ENCODE measurements at regions not wholly inside any gene's neighbourhood (a gene's known extent, or its start where the extent isn't known, plus 50 kb on each side); places are given as distances from the start of the nearest gene placed in this dataset.
"Not testable (repeated sequence)": the region's sequence is repeated elsewhere in the genome, so short reads cannot be mapped to it uniquely, and the experiment has no call there.

- TF ChIP-seq CTCF (IDR thresholded peaks at IDR 0.05; ENCODE audit: low read depth, low read length) = no peak
- DNase-seq (ENCODE audit: extremely low read depth, low read depth) = no peak
Measured at GRCh38 chr10:3919709-3920308, 134.8 kb upstream of the KLF6 start.

- DNase-seq (ENCODE audit: extremely low read depth, low read depth) = not testable (repeated sequence)
Measured at GRCh38 chr10:3917392-3917791, 132.4 kb upstream of the KLF6 start.

GRCh38 chr10:3914733-3915132 is 129.7 kb upstream of the KLF6 start:
- DNase-seq (ENCODE audit: extremely low read depth, low read depth) = no peak
- TF ChIP-seq CTCF (IDR thresholded peaks at IDR 0.05; ENCODE audit: low read depth, low read length) = no peak

- no peak for TF ChIP-seq CTCF (IDR thresholded peaks at IDR 0.05; ENCODE audit: low read depth, low read length)
- no peak for DNase-seq (ENCODE audit: extremely low read depth, low read depth)
Measured at GRCh38 chr10:3911713-3912442, 126.9 kb upstream of the KLF6 start.

- DNase-seq (ENCODE audit: extremely low read depth, low read depth) = no peak
- no peak for TF ChIP-seq CTCF (IDR thresholded peaks at IDR 0.05; ENCODE audit: low read depth, low read length)
Measured at GRCh38 chr10:3911241-3911640, 126.2 kb upstream of the KLF6 start.

GRCh38 chr10:3909339-3909738 is 124.3 kb upstream of the KLF6 start:
- DNase-seq (ENCODE audit: extremely low read depth, low read depth) = no peak
- no peak for TF ChIP-seq CTCF (IDR thresholded peaks at IDR 0.05; ENCODE audit: low read depth, low read length)

GRCh38 chr10:3908183-3908582 is 123.2 kb upstream of the KLF6 start:
- DNase-seq (ENCODE audit: extremely low read depth, low read depth) = no peak
- TF ChIP-seq CTCF (IDR thresholded peaks at IDR 0.05; ENCODE audit: low read depth, low read length) = no peak

GRCh38 chr10:3907514-3907913 is 122.5 kb upstream of the KLF6 start:
- DNase-seq (ENCODE audit: extremely low read depth, low read depth) = peak; percentile 35
- no peak for TF ChIP-seq CTCF (IDR thresholded peaks at IDR 0.05; ENCODE audit: low read depth, low read length)

Data from AG09319 (cell line).